ENCODE measurements at regions not wholly inside any gene's neighbourhood (a gene's known extent, or its start where the extent isn't known, plus 50 kb on each side); places are given as distances from the start of the nearest gene placed in this dataset.

- TF ChIP-seq MAX (IDR thresholded peaks at IDR 0.05; ENCODE audit: low read depth, low read length) = no peak
- no peak for TF ChIP-seq CTCF (IDR thresholded peaks at IDR 0.05 in 2 of 3, conservative IDR thresholded peaks at IDR 0.05 in 1 of 3; ENCODE audit: control insufficient read depth in 2 of 3, extremely low read depth in 1 of 3, insufficient read depth in 1 of 3, low read depth in 3 of 3, low read length in 3 of 3)
- TF ChIP-seq JUND (IDR thresholded peaks at IDR 0.05; ENCODE audit: low read depth, low read length) = no peak
These were observed 163.2 kb downstream of the KCNE4 start for GRCh38 chr2:223215254-223215516.

All from GM12878 (cell line).